ENCODE measurements at regions not wholly inside any gene's neighbourhood (a gene's known extent, or its start where the extent isn't known, plus 50 kb on each side); places are given as distances from the start of the nearest gene placed in this dataset.

GRCh38 chr10:57222129-57222528 is 861.1 kb upstream of the ZWINT start:
- H2AFZ ChIP-seq (ENCODE audit: control insufficient read depth, low read length), result no peak overlapping the region
- FAIRE-seq (no peak), DNase-seq (ENCODE audit: low read depth, low spot score) (no peak)
- H3K4me1 ChIP-seq (ENCODE audit: control insufficient read depth, extremely low read depth, insufficient read depth, low read length), result no peaks in the 10 kb centered on the region
- H3K4me2 ChIP-seq (ENCODE audit: control insufficient read depth, extremely low read depth, insufficient read depth, low read depth, low read length), result no peak overlapping the region
- H3K79me2 ChIP-seq (ENCODE audit: control insufficient read depth, insufficient read depth, low read length), result no peaks in the 10 kb centered on the region
- H3K4me3 ChIP-seq (ENCODE audit: control insufficient read depth in 2 of 3, extremely low read depth in 1 of 3, insufficient read depth in 2 of 3, low read depth in 1 of 3, low read length in 3 of 3), result no peak overlapping the region
- H3K9me1 ChIP-seq (ENCODE audit: control insufficient read depth, extremely low read depth, insufficient read depth, low read length), result no peaks in the 10 kb centered on the region
- no peaks in the 10 kb centered on the region for H4K20me1 ChIP-seq (ENCODE audit: control insufficient read depth, extremely low read depth, insufficient read depth, low read length)
- no peaks in the 10 kb centered on the region for H3K9me3 ChIP-seq (ENCODE audit: control insufficient read depth, low read depth, low read length)
- H3K27me3 ChIP-seq (ENCODE audit: control insufficient read depth, extremely low read depth, insufficient read depth, low read length), result no peaks in the 10 kb centered on the region
- no peaks in the 10 kb centered on the region for H3K36me3 ChIP-seq (ENCODE audit: control insufficient read depth in 2 of 2, extremely low read depth in 1 of 2, insufficient read depth in 2 of 2, low read length in 2 of 2)
- no peak overlapping the region for H3K27ac ChIP-seq (ENCODE audit: control insufficient read depth, insufficient read depth, low read length)
- dilution Hi-C loops (cut with MboI; ENCODE audit: extremely low pct_ligation_motif_present, low sequenced_read_pairs), result no loop called here
- TF ChIP-seq EZH2 (IDR thresholded peaks at IDR 0.05; ENCODE audit: low read length), result no peak
- H3K9ac ChIP-seq (ENCODE audit: control insufficient read depth, extremely low read depth, insufficient read depth, low read length), result no peak overlapping the region

- FAIRE-seq, result no peak
- TF ChIP-seq, protein P1, sequence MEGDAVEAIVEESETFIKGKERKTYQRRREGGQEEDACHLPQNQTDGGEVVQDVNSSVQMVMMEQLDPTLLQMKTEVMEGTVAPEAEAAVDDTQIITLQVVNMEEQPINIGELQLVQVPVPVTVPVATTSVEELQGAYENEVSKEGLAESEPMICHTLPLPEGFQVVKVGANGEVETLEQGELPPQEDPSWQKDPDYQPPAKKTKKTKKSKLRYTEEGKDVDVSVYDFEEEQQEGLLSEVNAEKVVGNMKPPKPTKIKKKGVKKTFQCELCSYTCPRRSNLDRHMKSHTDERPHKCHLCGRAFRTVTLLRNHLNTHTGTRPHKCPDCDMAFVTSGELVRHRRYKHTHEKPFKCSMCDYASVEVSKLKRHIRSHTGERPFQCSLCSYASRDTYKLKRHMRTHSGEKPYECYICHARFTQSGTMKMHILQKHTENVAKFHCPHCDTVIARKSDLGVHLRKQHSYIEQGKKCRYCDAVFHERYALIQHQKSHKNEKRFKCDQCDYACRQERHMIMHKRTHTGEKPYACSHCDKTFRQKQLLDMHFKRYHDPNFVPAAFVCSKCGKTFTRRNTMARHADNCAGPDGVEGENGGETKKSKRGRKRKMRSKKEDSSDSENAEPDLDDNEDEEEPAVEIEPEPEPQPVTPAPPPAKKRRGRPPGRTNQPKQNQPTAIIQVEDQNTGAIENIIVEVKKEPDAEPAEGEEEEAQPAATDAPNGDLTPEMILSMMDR (optimal IDR thresholded peaks at IDR 0.05 in 1 of 3, IDR thresholded peaks at IDR 0.05 in 1 of 3, conservative IDR thresholded peaks at IDR 0.05 in 1 of 3; ENCODE audit: extremely low read depth in 1 of 3, insufficient read depth in 2 of 3, low read length in 3 of 3), result no peak
- H3K36me3 ChIP-seq (ENCODE audit: control insufficient read depth in 2 of 2, extremely low read depth in 1 of 2, insufficient read depth in 2 of 2, low read length in 2 of 2), result no peaks in the 10 kb centered on the region
- no peak overlapping the region for H3K9ac ChIP-seq (ENCODE audit: control insufficient read depth, extremely low read depth, insufficient read depth, low read length)
- no peaks in the 10 kb centered on the region for H3K79me2 ChIP-seq (ENCODE audit: control insufficient read depth, insufficient read depth, low read length)
- H3K27ac ChIP-seq (ENCODE audit: control insufficient read depth, insufficient read depth, low read length), result no peak overlapping the region
- H3K9me3 ChIP-seq (ENCODE audit: control insufficient read depth, low read depth, low read length), result no peaks in the 10 kb centered on the region
- H2AFZ ChIP-seq (ENCODE audit: control insufficient read depth, low read length), result no peak overlapping the region
- H3K4me2 ChIP-seq (ENCODE audit: control insufficient read depth, extremely low read depth, insufficient read depth, low read depth, low read length), result no peak overlapping the region
- H3K27me3 ChIP-seq (ENCODE audit: control insufficient read depth, extremely low read depth, insufficient read depth, low read length), result no peaks in the 10 kb centered on the region
- no peaks in the 10 kb centered on the region for H3K4me1 ChIP-seq (ENCODE audit: control insufficient read depth, extremely low read depth, insufficient read depth, low read length)
- dilution Hi-C loops (cut with MboI; ENCODE audit: extremely low pct_ligation_motif_present, low sequenced_read_pairs), result no loop called here
- no peaks in the 10 kb centered on the region for H4K20me1 ChIP-seq (ENCODE audit: control insufficient read depth, extremely low read depth, insufficient read depth, low read length)
- no peaks in the 10 kb centered on the region for H3K9me1 ChIP-seq (ENCODE audit: control insufficient read depth, extremely low read depth, insufficient read depth, low read length)
- no peak overlapping the region for H3K4me3 ChIP-seq (ENCODE audit: control insufficient read depth in 2 of 3, extremely low read depth in 1 of 3, insufficient read depth in 2 of 3, low read depth in 1 of 3, low read length in 3 of 3)
- no peak for DNase-seq (ENCODE audit: low read depth, low spot score)
Observed at GRCh38 chr10:57221674-57222073, 860.6 kb upstream of the ZWINT start.

GRCh38 chr10:57218382-57218781 is 857.3 kb upstream of the ZWINT start:
- Histone ChIP-seq H3K9me3 (ENCODE audit: control insufficient read depth, low read depth, low read length) (no peaks in the 10 kb centered on the region), H3K27me3 (ENCODE audit: control insufficient read depth, extremely low read depth, insufficient read depth, low read length) (no peaks in the 10 kb centered on the region), H3K4me1 (ENCODE audit: control insufficient read depth, extremely low read depth, insufficient read depth, low read length) (no peaks in the 10 kb centered on the region), H2AFZ (ENCODE audit: control insufficient read depth, low read length) (no peak overlapping the region), H3K9me1 (ENCODE audit: control insufficient read depth, extremely low read depth, insufficient read depth, low read length) (no peaks in the 10 kb centered on the region), H3K79me2 (ENCODE audit: control insufficient read depth, insufficient read depth, low read length) (no peaks in the 10 kb centered on the region), H3K4me2 (ENCODE audit: control insufficient read depth, extremely low read depth, insufficient read depth, low read depth, low read length) (no peak overlapping the region), H3K27ac (ENCODE audit: control insufficient read depth, insufficient read depth, low read length) (no peak overlapping the region), H3K9ac (ENCODE audit: control insufficient read depth, extremely low read depth, insufficient read depth, low read length) (no peak overlapping the region), H3K4me3 (ENCODE audit: control insufficient read depth in 2 of 3, extremely low read depth in 1 of 3, insufficient read depth in 2 of 3, low read depth in 1 of 3, low read length in 3 of 3) (no peak overlapping the region), H3K36me3 (ENCODE audit: control insufficient read depth in 2 of 2, extremely low read depth in 1 of 2, insufficient read depth in 2 of 2, low read length in 2 of 2) (no peaks in the 10 kb centered on the region), H4K20me1 (ENCODE audit: control insufficient read depth, extremely low read depth, insufficient read depth, low read length) (no peaks in the 10 kb centered on the region)
- no peak for TF ChIP-seq EZH2 (IDR thresholded peaks at IDR 0.05; ENCODE audit: low read length)
- TF ChIP-seq, protein P1 (optimal IDR thresholded peaks at IDR 0.05 in 1 of 3, IDR thresholded peaks at IDR 0.05 in 1 of 3, conservative IDR thresholded peaks at IDR 0.05 in 1 of 3; ENCODE audit: extremely low read depth in 1 of 3, insufficient read depth in 2 of 3, low read length in 3 of 3), result no peak
- FAIRE-seq (no peak), DNase-seq (ENCODE audit: low read depth, low spot score) (no peak)
- dilution Hi-C loops (cut with MboI; ENCODE audit: extremely low pct_ligation_motif_present, low sequenced_read_pairs), result no loop called here

All from keratinocyte (primary cell).